ENCODE measurements at regions not wholly inside any gene's neighbourhood (a gene's known extent, or its start where the extent isn't known, plus 50 kb on each side); places are given as distances from the start of the nearest gene placed in this dataset.

DNA sequence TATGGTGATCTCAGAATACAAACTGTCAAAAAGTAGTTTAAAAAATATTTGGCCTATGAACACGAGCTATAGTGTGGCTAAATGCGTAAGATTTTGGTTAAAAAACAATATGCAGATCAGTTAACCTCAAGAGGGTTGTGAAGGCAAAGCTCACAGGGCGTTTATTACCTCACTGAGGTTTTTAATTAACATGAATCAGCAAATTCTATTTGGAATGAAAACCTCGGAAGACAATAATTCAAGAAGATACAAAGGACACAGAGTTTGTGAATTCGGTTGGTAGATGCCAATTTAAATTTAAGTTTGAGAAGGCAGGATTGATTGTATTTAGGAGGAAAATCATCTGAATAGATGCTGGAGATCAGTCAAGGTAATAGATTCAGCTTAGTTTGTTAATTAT, 1434.6 kb downstream of the C4orf33 start:
- H3K4me3 ChIP-seq (ENCODE audit: low read length): no peak overlapping the region
- no peak for DNase-seq (ENCODE audit: low read depth)
- TF ChIP-seq, protein P1, sequence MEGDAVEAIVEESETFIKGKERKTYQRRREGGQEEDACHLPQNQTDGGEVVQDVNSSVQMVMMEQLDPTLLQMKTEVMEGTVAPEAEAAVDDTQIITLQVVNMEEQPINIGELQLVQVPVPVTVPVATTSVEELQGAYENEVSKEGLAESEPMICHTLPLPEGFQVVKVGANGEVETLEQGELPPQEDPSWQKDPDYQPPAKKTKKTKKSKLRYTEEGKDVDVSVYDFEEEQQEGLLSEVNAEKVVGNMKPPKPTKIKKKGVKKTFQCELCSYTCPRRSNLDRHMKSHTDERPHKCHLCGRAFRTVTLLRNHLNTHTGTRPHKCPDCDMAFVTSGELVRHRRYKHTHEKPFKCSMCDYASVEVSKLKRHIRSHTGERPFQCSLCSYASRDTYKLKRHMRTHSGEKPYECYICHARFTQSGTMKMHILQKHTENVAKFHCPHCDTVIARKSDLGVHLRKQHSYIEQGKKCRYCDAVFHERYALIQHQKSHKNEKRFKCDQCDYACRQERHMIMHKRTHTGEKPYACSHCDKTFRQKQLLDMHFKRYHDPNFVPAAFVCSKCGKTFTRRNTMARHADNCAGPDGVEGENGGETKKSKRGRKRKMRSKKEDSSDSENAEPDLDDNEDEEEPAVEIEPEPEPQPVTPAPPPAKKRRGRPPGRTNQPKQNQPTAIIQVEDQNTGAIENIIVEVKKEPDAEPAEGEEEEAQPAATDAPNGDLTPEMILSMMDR (IDR thresholded peaks at IDR 0.05; ENCODE audit: insufficient read depth, low read depth, low read length, missing control alignments): no peak

DNA sequence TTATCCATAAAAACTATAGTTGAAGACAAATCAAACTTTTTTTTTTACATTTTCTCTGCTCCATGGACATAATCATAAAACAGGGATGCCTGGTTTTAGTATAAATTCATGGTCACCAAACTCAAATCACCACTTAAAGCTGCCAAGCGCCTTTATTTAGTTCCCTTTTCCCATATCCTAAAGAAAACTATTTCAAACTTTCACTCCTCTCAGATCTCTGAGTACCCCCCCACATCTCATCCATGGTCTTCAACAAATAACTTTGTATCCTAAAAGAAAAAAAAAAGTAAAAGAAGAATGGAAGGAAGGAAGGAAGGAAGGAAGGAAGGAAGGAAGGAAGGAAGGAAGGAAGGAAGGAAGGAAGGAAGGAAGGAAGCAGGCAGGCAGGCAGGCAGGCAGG, 1438.7 kb downstream of the C4orf33 start:
- DNase-seq (ENCODE audit: low read depth): no peak
- TF ChIP-seq, protein P1 (IDR thresholded peaks at IDR 0.05; ENCODE audit: insufficient read depth, low read depth, low read length, missing control alignments): no peak
- no peak overlapping the region for H3K4me3 ChIP-seq (ENCODE audit: low read length)

DNA sequence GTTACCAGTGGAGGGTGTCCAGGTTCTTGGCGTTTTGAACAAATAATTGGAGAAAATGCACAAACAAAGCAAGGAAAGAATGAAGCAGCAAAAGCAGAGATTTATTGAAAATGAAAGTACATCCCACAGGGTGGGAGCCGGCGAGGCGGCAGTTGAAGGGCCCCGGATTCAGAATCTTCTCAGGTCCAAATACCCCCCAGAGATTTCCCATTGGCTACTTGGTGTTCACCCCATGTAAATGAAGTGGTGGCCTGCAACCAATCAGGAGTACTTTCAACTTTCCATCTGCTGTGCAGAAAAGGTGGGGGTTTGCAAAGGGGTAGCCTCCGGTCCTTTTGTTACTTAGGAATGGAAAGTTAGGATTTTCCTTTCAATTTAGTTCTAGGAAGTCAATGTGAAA, 1447.0 kb downstream of the C4orf33 start:
- TF ChIP-seq, protein P1 (IDR thresholded peaks at IDR 0.05; ENCODE audit: insufficient read depth, low read depth, low read length, missing control alignments): no peak
- H3K4me3 ChIP-seq (ENCODE audit: low read length): no peak overlapping the region
- no peak for DNase-seq (ENCODE audit: low read depth)

DNA sequence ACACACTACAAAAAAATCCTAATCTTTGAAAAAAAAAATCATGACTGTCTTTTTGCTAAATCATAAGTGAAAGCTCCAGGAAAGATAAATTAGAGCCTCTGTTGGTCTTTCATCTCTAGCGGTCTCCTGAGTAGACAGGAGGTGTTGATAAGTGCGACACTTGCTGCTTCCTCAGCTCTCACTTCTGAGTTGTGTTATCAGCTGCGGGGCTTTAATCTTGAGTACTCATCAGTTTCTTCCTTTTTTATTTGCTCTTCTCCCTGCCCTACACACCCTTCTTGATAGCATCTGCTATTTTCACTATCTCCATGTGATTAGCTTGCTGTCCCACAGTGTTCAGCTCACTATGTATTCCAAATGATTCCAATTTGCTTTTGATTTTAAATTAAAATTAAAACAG, 1449.2 kb downstream of the C4orf33 start:
- TF ChIP-seq, protein P1 (IDR thresholded peaks at IDR 0.05; ENCODE audit: insufficient read depth, low read depth, low read length, missing control alignments): no peak
- DNase-seq (ENCODE audit: low read depth): no peak
- no peak overlapping the region for H3K4me3 ChIP-seq (ENCODE audit: low read length)

DNA sequence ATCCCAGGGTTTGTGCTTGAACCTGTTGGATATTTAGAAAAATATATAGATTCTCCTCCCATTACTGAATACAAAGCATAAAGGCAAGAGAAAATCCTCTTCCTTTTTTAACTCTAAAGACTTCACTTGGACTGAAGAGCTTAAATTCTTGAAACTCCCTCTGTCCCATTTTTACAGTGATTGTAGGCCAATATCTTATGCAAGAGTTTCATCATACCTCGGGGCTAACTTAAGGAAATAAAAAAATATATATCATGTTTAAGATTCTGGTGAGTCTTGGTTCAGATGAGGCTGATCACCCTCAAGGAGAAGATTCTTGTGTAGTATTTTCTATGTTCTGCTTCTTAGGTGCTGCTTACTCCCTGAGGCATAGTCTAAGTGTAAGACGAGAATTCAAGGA, 1449.6 kb downstream of the C4orf33 start:
- H3K4me3 ChIP-seq (ENCODE audit: low read length): no peak overlapping the region
- TF ChIP-seq, protein P1 (IDR thresholded peaks at IDR 0.05; ENCODE audit: insufficient read depth, low read depth, low read length, missing control alignments): no peak
- peak; percentile 15 for DNase-seq (ENCODE audit: low read depth)

DNA sequence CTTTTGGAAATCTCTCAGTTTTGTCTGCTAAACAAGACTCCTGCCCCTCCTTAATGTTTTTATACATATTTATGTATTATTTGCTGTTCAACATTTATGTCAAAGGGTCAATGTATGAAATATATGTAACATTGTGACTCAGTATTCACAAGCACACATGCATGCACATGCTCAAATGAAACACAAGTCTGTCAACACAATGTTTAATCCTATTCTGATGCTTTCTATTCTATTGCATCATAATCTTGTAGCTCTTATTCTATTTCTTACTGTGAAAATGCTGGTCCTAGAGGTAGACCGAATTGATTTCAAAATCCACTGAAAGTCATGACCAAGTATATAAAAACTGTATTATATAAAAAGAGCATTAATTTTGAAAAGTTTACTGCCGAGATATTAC, 1463.3 kb downstream of the C4orf33 start:
- H3K4me3 ChIP-seq (ENCODE audit: low read length): no peak overlapping the region
- peak; percentile 79 for DNase-seq (ENCODE audit: low read depth)
- TF ChIP-seq, protein P1 (IDR thresholded peaks at IDR 0.05; ENCODE audit: insufficient read depth, low read depth, low read length, missing control alignments): no peak

DNA sequence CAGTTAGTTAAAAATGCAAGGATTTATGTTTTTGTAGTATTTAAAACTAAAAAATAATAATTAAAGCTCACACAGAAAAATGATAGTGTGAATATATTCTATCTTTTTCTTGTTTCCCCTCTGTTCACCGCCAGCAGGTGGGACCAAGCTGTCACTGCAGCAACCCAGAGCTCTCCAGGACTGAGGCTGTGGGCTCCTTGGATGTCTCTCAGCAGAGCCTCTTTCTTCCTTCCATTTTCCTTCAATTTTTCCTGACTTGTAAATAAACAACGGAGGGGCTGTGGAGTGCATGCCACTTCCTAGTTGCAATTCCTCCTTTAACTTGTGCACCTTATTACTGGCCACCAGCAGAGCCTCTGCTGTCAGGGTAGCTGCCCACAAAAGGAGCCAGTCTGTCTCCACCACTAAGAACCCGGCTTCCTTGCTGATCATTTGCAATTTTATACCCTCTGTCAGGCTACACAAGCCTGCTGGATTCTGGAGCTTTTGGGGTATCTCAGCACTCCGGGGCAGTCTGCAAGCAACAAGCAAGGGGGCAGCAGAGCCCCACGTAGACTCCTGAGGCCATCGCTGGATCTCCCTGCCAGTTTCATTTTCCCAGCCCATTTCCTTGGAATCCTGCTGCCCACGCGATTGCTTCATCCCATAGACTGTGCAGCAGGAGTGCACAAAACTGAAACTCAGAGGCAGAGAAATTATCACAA, 1467.4 kb downstream of the C4orf33 start:
- DNase-seq (ENCODE audit: low read depth): peak; percentile 76
- peak overlapping the region; percentile 20 for H3K4me3 ChIP-seq (ENCODE audit: low read length)
- TF ChIP-seq, protein P1 (IDR thresholded peaks at IDR 0.05; ENCODE audit: insufficient read depth, low read depth, low read length, missing control alignments): peak; percentile 33
